Epithelial cell of esophagus (primary cell): ENCODE measurements at regions not wholly inside any gene's neighbourhood (a gene's known extent, or its start where the extent isn't known, plus 50 kb on each side); places are given as distances from the start of the nearest gene placed in this dataset.

Source experiments
- DNase-seq: peaks from one replicate; pipeline ENCODE4 v3.0.0; 2010; ENCODE audit warnings: low read depth
- H3K4me3 ChIP-seq: 2 replicates; pipeline ENCODE4 v1.5.1; 2011; ENCODE audit warnings: mild to moderate bottlenecking, low read length, control low read depth
- TF ChIP-seq, protein P1 (sequence below): IDR thresholded peaks from 2 replicates; pipeline ENCODE4 v1.5.1; 2011; ENCODE audit warnings: low read depth, mild to moderate bottlenecking, low read length, control low read depth, inconsistent platforms; ENCODE audit not compliant: insufficient read depth; ENCODE audit errors: missing control alignments

DNA sequence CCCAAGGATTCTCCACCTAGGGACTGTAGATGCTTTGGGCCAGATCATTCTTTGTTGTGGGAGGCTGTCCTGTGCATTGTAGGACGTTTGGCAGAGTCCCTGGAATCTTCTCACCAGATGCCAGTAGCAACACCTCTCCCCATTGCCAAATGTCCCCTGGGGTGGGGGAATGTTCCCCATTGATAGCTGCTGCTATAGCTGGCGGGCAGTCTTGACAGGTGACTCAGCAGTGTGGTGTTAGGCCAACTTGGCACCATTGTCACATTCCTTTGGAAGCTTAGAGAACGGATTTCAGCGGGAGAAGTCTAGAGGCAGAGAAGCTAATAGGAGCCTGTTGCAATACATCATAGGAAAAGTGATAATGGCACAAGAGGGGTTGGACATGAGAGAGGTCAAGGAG, 495.7 kb upstream of the SMIM21 start:
- no peak overlapping the region for H3K4me3 ChIP-seq
- DNase-seq = peak; percentile 5
- TF ChIP-seq, protein P1, sequence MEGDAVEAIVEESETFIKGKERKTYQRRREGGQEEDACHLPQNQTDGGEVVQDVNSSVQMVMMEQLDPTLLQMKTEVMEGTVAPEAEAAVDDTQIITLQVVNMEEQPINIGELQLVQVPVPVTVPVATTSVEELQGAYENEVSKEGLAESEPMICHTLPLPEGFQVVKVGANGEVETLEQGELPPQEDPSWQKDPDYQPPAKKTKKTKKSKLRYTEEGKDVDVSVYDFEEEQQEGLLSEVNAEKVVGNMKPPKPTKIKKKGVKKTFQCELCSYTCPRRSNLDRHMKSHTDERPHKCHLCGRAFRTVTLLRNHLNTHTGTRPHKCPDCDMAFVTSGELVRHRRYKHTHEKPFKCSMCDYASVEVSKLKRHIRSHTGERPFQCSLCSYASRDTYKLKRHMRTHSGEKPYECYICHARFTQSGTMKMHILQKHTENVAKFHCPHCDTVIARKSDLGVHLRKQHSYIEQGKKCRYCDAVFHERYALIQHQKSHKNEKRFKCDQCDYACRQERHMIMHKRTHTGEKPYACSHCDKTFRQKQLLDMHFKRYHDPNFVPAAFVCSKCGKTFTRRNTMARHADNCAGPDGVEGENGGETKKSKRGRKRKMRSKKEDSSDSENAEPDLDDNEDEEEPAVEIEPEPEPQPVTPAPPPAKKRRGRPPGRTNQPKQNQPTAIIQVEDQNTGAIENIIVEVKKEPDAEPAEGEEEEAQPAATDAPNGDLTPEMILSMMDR = no peak

DNA sequence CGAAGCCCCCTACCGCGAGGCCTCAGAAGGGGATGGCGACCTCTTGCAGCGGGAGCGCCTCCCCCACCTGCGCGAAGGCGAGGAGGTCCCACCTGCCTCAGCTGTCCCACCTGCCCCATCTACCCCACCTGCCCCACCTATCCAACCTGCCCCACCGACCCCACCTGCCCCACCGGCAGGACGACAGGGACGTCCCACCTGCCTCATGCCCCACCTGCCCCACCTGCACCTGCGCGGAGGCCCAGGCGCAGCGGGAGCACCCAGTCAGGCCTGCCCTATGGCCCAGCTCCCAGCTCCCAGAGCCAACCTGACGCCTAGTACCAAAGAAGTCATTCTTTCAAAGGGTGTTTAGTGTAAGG, 489.1 kb upstream of the SMIM21 start:
- TF ChIP-seq, protein P1 = no peak
- DNase-seq = no peak
- no peak overlapping the region for H3K4me3 ChIP-seq

DNA sequence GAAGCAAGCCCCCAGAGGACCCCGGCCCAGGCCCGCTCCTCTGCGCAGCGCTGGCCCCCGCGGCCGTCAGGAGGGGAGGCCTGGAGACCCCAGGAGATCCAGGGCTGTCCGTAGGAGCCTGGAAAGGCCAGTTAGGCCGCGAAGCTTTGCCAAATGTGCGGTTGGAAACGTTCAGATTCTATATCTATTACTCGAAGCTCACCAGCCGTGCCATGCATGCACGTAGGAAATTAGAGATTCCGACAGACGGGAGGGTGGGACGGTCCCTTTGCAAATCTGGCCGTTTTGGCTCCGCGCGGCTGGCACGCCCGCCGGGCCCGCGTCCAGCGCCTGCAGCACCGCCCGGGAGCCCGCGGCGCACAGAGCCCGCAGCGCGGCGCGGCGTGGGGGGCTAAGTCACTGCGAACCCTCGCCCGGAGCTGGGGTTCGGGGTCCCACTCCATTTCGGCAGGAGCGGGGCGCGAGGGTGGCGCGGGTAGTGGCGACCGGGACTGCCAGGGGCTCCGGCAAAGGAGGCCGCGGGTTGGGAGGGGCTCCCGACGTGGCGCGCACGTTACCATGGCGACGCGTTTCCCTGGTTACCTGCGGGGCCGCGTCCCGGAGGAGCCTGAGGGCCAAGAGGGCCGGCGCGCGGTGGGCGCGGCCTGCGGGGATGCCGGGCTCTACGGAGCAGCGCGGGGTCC, 488.6 kb upstream of the SMIM21 start:
- no peak for DNase-seq
- no peak overlapping the region for H3K4me3 ChIP-seq
- TF ChIP-seq, protein P1 = no peak

DNA sequence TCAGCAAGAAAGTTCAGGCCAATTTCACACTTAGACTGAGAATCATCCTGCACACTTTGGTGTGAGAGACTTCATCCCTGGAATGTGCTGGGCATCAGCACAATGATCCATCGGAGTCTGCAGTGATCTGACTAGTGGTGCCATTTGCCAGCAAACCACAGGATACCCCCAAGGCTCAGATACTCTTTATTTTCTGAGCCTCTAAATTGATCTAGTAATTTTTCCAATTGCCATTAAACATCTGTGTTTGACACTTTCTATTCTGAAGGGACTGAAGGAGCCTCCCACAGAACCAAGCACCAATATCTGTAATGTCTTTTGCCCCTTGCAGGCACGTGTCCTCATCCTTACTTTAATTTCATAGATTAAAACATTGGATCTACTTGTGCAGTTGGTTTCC, 485.3 kb upstream of the SMIM21 start:
- no peak overlapping the region for H3K4me3 ChIP-seq
- TF ChIP-seq, protein P1 = no peak
- no peak for DNase-seq

DNA sequence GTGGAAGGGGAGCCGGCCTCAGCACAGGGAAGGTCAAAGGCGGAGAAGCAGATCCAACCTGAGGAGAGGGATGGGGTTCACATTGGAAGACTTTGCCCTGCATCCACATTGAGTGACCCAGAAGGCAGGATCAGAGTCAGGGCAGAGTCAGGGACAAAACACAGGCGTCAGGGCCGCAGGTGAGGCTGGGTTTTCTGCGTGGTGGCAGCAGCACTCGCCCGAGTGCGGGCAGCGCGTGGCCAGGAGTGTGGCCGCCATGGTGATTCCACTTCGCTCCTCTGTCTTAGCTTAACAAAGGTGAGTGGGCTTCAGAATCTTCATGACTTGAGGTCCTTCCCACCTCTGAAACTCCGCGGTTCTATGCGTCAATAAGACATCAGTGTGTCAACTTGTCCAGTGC, 476.9 kb upstream of the SMIM21 start:
- DNase-seq = no peak
- H3K4me3 ChIP-seq = no peak overlapping the region
- TF ChIP-seq, protein P1 = no peak

DNA sequence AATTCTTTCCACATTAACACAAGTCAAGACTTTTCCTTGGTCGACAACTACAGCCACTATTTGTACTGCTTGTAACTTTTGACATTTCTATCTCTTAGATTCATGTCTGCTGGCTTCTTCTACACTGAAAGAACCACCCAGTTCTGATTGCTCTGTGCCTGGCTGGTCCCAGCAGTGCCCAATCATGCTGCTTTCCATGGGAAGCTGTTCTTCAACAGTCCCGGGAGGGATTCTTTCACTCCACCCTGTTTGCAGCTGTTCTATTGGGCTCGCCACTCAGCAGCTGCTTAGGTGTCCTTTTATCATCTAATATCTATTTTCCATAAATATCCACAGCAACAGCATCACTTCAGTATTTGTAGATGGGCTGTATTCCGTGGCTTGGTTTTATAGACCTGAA, 471.1 kb upstream of the SMIM21 start:
- DNase-seq = no peak
- TF ChIP-seq, protein P1 = no peak
- no peak overlapping the region for H3K4me3 ChIP-seq

DNA sequence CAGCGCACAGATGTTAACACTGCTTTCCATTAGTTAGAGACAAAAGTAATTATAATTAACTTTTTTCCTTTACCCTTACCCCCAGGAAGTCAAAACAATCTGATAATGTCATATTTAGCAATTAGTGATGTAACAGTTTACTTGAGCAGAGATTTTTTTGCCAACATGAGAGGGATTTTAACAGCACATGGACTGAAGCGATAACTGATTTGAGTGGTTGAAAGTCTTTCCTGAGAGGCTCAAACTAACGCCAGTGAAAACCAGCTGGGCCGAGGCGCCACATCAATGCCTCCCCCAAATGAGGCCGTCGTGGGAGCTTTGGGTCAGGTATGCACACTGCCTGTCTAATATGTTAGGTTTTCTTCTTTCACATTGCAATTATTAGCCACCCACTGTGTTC, 469.9 kb upstream of the SMIM21 start:
- H3K4me3 ChIP-seq = no peak overlapping the region
- TF ChIP-seq, protein P1 = no peak
- no peak for DNase-seq
